GM23338 (cell line): ENCODE measurements at regions not wholly inside any gene's neighbourhood (a gene's known extent, or its start where the extent isn't known, plus 50 kb on each side); places are given as distances from the start of the nearest gene placed in this dataset.

Experiments used
- CREB1 ChIP-seq: fragments of 250-450 bp; sonication (Bioruptor Pico); IDR thresholded peaks from 2 replicates; pipeline ENCODE4 v1.5.0; 2020; ENCODE audit warnings: low read depth, mild to moderate bottlenecking, moderate library complexity
- CTCF ChIP-seq, 2 experiments: fragments of 200-600 bp in 1 of 2; sonication (generic) in 1 of 2; conservative IDR thresholded peaks; 2 replicates each; pipeline versions ENCODE4 v1.5.1 to v1.6.1; 2016 to 2017; ENCODE audit warnings: antibody characterized with exemption in 2 of 2, low read depth in 2 of 2, mild to moderate bottlenecking in 2 of 2, moderate library complexity in 1 of 2
- ETS1 ChIP-seq: IDR thresholded peaks from 2 replicates; pipeline ENCODE4 v1.6.1; 2016; ENCODE audit warnings: antibody characterized with exemption
- EZH2 ChIP-seq: fragments of 200-600 bp; sonication (generic); IDR thresholded peaks from one replicate; pipeline ENCODE4 v1.8.0; 2017; ENCODE audit warnings: antibody characterized with exemption, mild to moderate bottlenecking, low read depth; ENCODE audit not compliant: unreplicated experiment
- EZH2phosphoT487 ChIP-seq: fragments of 200-600 bp; sonication (generic); IDR thresholded peaks from one replicate; pipeline ENCODE4 v1.8.1; 2018; ENCODE audit warnings: antibody characterized with exemption; ENCODE audit not compliant: unreplicated experiment
- JUNB ChIP-seq: IDR thresholded peaks from one replicate; pipeline ENCODE4 v1.6.1; 2016; ENCODE audit warnings: antibody characterized with exemption; ENCODE audit not compliant: unreplicated experiment
- NANOG ChIP-seq: IDR thresholded peaks from 2 replicates; pipeline ENCODE4 v1.6.1; 2016; ENCODE audit warnings: antibody characterized with exemption, borderline replicate concordance
- POLR2AphosphoS5 ChIP-seq: IDR thresholded peaks from 2 replicates; pipeline ENCODE4 v1.6.1; 2016; ENCODE audit warnings: antibody characterized with exemption, low read depth
- REST ChIP-seq: IDR thresholded peaks from one replicate; pipeline ENCODE4 v1.6.1; 2018; ENCODE audit warnings: antibody characterized with exemption; ENCODE audit not compliant: unreplicated experiment
- STAT1 ChIP-seq: IDR thresholded peaks from one replicate; pipeline ENCODE4 v1.6.1; 2016; ENCODE audit warnings: antibody characterized with exemption; ENCODE audit not compliant: unreplicated experiment
- ZNF462 ChIP-seq: fragments of 250-450 bp; sonication (Bioruptor Pico); IDR thresholded peaks from 2 replicates; pipeline ENCODE4 v1.5.0; 2020; ENCODE audit warnings: mild to moderate bottlenecking, moderate library complexity

GRCh38 chr3:174441588-174442301 lies 417.4 kb upstream of the NAALADL2 start:
- TF ChIP-seq ZNF462 (CRISPR knock-in tag), result no peak
- no peak for TF ChIP-seq CTCF (conservative IDR thresholded peaks at IDR 0.05; ENCODE audit: low read depth in 2 of 2)
- TF ChIP-seq POLR2AphosphoS5, result no peak
- TF ChIP-seq EZH2, result no peak
- no peak for TF ChIP-seq JUNB
- TF ChIP-seq NANOG, result no peak
- no peak for TF ChIP-seq EZH2phosphoT487
- no peak for TF ChIP-seq ETS1
- no peak for TF ChIP-seq CREB1 (CRISPR knock-in tag)
- no peak for TF ChIP-seq REST
- TF ChIP-seq STAT1, result no peak
